OCI-M1 (cell line): ENCODE measurements at regions not wholly inside any gene's neighbourhood (a gene's known extent, or its start where the extent isn't known, plus 50 kb on each side); places are given as distances from the start of the nearest gene placed in this dataset.

Experiments
- DNase-seq: peaks from one replicate; lab custom pipeline; 2025; lab: John Stamatoyannopoulos, UW

GRCh38 chr9:7622481-7622880, 177.1 kb downstream of the DMAC1 start:
- no peak for DNase-seq

- no peak for DNase-seq
Measured at GRCh38 chr9:7615344-7615743, 184.2 kb downstream of the DMAC1 start.

- DNase-seq: no peak
Measured at GRCh38 chr9:7613931-7614330, 185.6 kb downstream of the DMAC1 start.

DNA sequence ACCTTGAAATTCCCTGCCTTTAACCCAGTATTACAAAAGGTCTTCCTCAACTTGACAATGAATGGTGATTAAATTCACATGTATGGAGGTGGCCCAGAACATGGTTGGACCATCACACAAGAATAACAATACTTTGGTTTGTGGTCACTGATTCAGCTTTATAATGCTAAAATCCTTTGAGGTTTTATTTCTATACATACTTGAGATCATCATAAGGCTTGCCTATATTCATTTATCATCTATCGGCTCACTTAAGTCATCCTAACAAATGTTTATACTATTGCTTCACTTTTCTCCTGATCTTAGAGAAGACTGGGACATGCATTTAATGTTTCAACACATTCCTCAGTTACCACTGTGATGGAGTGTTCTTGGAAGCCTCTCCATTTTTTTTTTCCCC, 191.3 kb downstream of the DMAC1 start:
- no peak for DNase-seq

DNA sequence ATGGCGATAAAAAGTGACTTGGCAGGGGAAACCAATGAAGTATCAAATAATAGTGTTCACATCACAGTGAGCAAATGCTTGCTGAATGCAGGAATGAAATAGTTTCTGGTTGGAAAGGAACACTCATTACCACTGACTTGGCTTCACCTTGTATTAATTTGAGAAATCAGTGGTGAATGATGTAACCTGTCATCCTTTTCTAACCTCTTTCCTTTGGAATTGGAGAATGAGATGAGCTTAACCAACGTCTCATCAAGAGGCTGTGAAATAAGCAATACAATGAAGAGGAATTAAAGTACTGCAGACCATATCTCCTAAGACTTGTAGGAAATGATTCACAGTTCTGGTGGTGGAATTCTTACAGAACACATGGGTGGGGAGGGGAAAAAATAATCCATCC, 192.2 kb downstream of the DMAC1 start:
- DNase-seq: no peak

GRCh38 chr9:7606591-7606990, 193.0 kb downstream of the DMAC1 start:
- peak; percentile 85 for DNase-seq

DNA sequence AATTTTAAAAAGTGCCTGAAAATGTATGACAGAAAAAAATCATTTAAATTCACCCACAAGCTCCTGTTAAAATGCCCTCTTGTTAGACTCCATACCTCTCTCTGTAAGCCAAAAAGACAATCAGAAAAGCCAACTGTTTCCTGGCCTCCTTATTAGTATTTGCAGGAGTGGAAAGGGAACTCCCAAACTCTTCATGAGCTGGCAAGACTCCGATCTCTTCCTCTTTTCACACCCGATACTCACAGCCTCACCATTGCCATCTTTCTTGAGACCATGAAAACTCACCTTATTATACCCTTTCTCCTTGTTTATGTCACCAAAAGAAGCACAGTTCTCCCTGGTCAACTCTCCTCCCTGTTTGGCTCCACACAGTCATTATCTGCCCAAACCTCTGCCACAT, 197.8 kb downstream of the DMAC1 start:
- peak; percentile 88 for DNase-seq

GRCh38 chr9:7597716-7598115, 201.9 kb downstream of the DMAC1 start:
- no peak for DNase-seq

DNA sequence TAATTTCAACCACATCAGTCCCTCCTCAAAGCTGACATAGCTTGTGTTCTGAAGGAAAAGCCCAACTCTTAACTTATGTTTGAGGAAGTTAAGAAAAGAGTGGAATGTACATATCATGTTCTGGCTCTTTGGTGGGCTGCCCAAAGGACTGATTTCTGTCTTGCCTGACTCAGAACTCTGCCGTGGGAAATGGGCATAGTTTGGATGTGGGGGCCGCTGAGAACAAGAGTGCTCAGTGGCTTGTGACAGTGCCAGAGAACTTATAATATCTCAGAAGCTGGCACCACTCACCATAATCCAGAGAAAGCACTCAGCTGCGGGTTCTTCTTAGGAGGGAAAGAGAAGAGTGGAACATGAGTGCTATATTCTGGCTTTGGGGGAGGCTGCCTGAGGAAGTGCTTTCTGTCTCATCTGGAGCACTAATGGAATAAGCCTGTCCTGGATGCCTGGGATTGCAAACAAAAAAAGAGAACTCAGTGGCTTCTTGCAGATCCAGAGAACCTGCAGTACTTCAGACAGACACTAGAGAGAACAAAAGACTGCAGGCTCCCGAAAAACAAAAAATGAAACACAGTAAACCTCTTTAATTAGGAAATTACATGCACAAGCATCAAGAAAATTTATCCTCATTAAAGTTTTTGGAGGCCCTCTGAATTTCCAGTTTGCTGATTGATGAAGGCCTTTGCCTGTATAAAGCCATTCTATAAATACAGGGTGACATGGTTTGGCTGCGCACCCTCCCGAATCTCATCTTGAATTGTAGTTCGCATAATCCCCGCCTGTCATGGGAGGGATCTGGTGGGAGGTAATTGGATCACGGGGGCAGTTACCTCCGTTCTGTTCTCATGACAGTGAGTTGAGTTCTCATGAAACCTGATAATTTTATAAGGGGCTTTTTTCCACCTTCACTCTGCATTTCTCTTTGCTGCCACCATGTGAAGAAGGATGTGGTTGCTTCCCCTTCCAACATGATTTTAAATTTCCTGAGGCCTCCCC, 207.0 kb downstream of the DMAC1 start:
- DNase-seq: peak; percentile 84

DNA sequence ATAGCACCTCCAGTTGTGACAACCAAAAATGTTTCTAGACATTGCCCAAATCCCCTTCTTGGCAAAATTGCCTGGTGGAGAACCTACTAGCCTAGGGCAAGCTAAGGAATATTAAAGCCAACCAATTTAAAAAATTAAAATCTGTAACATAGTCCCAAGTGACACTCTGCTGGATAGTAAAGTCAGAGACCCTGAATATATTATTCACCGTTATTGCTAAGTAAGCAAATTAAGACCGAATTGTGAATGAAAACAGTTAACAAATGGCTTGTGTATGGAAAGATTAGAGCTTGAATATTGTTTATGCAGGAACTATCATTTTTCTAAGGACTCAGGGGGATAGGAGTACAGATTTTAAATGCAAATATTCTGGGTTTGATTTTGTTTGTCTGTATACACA, 208.1 kb downstream of the DMAC1 start:
- no peak for DNase-seq

DNA sequence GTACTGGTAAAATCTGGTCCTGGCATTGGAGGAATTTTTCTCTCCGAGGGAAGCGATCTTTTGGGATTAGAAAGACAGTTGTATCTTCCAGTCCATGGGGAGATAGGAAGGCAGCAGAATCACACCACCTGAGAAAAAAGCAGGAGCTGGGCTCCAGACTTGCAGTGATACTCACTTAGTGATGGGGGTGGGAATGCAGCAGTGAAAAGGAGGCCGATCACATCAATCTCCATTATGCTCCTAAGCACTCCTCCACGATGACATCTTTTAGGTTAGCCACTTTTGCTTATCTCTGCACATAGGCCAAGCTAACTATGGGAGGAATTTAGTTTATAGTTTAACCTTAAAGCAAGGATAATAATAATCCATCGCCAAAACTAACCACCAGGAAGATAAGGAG, 219.0 kb downstream of the DMAC1 start:
- no peak for DNase-seq

DNA sequence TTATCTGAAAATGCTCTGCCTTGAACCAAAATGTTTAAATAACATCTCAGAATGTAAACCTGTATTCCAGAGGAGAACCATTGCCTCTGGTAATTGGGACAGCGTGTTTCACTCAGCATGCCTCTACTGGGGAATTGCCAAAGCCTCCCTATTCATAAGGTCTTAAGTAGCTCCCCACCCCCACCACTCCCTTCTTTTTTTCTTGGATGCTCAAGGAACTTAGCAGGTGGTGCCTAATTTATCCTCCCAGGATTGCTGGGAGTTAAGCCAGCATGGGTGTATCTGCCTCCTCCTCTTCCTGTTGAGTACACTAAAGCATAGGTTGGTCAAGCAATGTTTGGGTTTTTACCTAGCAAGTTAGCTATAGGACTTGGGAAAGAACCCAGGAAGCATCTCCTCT, 220.2 kb downstream of the DMAC1 start:
- no peak for DNase-seq

DNA sequence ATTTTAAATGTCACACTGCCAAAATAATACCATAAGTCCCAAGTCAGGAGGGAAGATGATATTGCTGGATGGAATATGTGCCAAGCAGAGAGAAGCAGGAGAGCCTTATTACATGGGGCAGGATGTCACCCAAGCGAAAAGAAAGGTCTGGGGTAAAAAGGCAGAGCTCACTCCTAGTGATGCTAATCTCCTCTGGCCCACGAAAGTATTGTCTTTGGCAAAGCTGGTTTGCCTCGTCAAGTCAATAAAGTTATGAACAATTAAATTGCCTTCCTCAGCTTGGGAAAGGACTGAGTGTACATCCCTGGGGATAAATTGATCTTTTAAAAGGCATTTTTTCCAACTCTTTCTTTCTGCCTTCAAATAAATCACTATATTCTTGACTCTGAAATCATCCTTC, 220.6 kb downstream of the DMAC1 start:
- no peak for DNase-seq

GRCh38 chr9:7570107-7570720, 229.4 kb downstream of the DMAC1 start:
- peak; percentile 100 for DNase-seq

DNA sequence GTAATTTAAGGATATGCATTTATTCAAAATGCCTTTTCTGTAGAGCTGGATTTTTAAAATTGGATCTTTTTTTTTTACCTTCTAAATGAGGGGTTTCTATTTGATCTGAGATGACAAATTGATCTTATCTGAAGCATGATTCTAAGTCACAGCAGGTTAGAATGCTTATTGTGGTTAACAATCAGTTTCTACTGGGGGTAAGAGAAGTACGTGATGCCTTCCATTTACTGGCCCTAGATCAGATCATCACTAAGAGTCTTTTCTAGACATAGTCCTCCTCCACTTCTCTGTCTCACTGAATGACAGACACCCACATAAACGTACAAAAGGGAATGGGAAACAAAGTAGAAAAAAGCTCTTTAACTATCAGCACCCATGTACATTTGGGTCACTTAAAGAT, 231.9 kb downstream of the DMAC1 start:
- no peak for DNase-seq

DNA sequence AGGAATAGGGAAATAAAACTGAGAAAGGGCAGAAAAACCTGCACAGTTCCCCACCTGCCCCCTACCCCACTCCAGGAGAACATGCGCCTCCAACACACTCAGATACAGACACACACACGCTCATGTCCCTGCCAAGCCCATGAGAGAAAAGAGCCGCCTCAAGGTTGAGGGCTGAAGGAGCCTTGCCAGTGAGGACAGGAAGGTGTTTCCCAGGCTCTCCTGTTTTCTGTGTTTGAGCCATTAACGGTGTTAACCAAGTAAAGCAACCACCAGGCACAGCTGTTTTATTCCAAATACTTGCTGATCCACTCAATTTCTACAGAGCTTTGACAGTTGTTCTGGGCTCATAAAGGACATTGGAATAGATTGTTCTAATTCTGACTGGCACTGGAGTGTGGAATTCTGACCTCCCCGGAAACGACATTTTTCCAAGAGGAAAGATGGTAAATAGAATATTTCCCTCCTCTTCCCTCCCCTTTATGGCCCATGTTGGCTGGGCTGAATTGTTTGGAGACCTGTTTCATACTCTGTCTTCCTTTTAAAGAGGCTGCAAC, 238.0 kb downstream of the DMAC1 start:
- no peak for DNase-seq

GRCh38 chr9:7560669-7561305, 238.8 kb downstream of the DMAC1 start:
- no peak for DNase-seq

DNA sequence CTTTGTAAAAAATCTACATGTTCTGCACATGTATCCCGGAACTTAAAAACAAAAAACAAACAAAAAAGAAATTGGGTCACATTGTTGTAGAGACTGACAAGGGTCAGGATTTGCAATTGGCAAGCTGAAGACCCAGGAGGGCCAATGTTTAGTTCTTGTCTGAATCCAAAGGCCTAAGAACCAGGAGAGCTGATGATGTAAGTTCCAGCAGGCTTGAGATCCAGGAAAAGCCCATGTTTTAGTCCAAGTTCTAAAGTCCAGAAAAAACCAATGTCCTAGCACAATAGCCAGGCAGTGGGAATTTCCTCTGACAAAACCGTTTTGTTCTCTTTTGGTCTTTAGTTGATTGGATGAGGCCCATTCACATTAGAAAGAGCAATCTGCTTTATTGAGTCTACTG, 244.9 kb downstream of the DMAC1 start:
- DNase-seq: no peak

DNA sequence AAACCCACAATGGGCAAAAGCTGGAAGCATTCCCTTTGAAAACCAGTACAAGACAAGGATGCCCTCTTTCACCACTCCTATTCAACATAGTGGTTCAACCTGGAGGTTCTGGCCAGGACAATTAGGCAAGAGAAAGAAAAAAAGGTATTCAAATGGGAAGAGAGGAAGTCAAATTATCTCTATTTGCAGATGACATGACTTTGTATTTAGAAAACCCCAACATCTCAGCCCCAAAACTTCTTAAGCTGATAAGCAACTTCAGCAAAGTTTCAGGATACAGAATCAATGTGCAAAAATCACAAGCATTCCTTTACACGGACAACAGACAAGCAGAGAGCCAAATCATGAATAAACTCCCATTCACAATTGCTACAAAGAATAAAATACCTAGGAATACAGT, 246.9 kb downstream of the DMAC1 start:
- DNase-seq: peak; percentile 89

- peak; percentile 85 for DNase-seq
Measured at GRCh38 chr9:7549249-7549648, 250.3 kb downstream of the DMAC1 start.

DNA sequence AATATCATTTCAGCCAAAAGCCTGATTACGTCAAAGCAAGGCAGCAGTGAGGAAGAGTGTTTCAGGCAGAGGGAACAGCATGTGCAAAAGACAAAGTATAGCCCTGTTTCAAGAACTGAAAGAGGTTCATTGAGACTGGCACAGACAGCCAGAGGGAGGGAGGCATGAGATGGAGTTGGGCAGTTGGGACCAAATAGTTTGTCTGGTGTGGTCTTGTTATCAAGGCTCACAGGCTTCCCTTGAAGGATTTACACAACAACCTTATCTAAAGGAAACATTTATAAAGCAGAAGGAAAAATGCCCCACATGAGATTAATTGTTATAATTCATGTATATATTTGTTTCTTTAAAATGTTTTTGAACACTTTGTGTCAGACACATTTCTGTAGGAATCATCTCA, 253.3 kb downstream of the DMAC1 start:
- DNase-seq: peak; percentile 96

- no peak for DNase-seq
Measured at GRCh38 chr9:7545371-7546165, 254.0 kb downstream of the DMAC1 start.
